Stimulated activated naive B cell treated with anti-CD40 and anti-IgM and Interleukin-4, amounts not matched to agents 10 μg/mL and 1 μg/mL and 100 μg/mL, for 72 hours (primary cell): ENCODE measurements at regions not wholly inside any gene's neighbourhood (a gene's known extent, or its start where the extent isn't known, plus 50 kb on each side); places are given as distances from the start of the nearest gene placed in this dataset.
"Not testable (repeated sequence)": the region's sequence is repeated elsewhere in the genome, so short reads cannot be mapped to it uniquely, and the experiment has no call there.

Source experiments
- ATAC-seq, 2 donors: fragments of 150-1000 bp; cut with Tn5 transposase; replicated peaks; 2 replicates each; pipeline ENCODE4 v1.10.0; 2021; ENCODE audit warnings: moderate library complexity in 1 of 2
- DNase-seq: peaks from one replicate; pipeline ENCODE4 v3.0.0; 2021
- H3K27ac Mint-ChIP-seq: one replicate; pipeline ENCODE4 v1.8.0; 2022; ENCODE audit warnings: mild to moderate bottlenecking, mixed read lengths
- H3K27me3 Mint-ChIP-seq, 2 donors: one replicate each; pipeline ENCODE4 v1.8.0; 2022; ENCODE audit warnings: mixed read lengths in 2 of 2
- H3K36me3 Mint-ChIP-seq, 2 donors: one replicate each; pipeline ENCODE4 v1.8.0; 2022; ENCODE audit warnings: mixed read lengths in 2 of 2, mild to moderate bottlenecking in 1 of 2
- H3K4me1 Mint-ChIP-seq, 2 donors: one replicate each; pipeline ENCODE4 v1.8.0; 2022; ENCODE audit warnings: mixed read lengths in 2 of 2, mild to moderate bottlenecking in 1 of 2
- H3K4me3 Mint-ChIP-seq, 2 donors: one replicate each; pipeline ENCODE4 v1.8.0; 2022; ENCODE audit warnings: mild to moderate bottlenecking in 2 of 2, mixed read lengths in 2 of 2, moderate library complexity in 1 of 2
- H3K9me3 Mint-ChIP-seq, 2 donors: one replicate each; pipeline ENCODE4 v1.8.0; 2022; ENCODE audit warnings: mixed read lengths in 2 of 2, mild to moderate bottlenecking in 1 of 2

- Mint-ChIP-seq H3K4me3 (no peak overlapping the region), H3K27me3 (no peaks in the 10 kb centered on the region), H3K36me3 (peaks cover 10 to 26% of the 10 kb centered on the region in 2 donors), H3K4me1 (no peaks in the 10 kb centered on the region), H3K9me3 (no peaks in the 10 kb centered on the region), H3K27ac (no peak overlapping the region)
- DNase-seq (no peak), ATAC-seq (no peak)
These were observed 110.2 kb upstream of the STX18 start for GRCh38 chr4:4651811-4652755.

GRCh38 chr4:4647041-4647440 is 105.2 kb upstream of the STX18 start:
- no peak for DNase-seq
- Mint-ChIP-seq H3K27me3 (no peaks in the 10 kb centered on the region), H3K27ac (no peak overlapping the region), H3K9me3 (no peaks in the 10 kb centered on the region), H3K4me3 (no peak overlapping the region), H3K4me1 (no peaks in the 10 kb centered on the region), H3K36me3 (peaks cover 6 to 16% of the 10 kb centered on the region in 2 donors)
- no peak for ATAC-seq

- no peaks in the 10 kb centered on the region for H3K4me1 Mint-ChIP-seq
- H3K9me3 Mint-ChIP-seq, result no peaks in the 10 kb centered on the region
- peaks cover 6 to 15% of the 10 kb centered on the region in 2 donors for H3K36me3 Mint-ChIP-seq
- no peak overlapping the region for H3K4me3 Mint-ChIP-seq
- H3K27ac Mint-ChIP-seq, result no peak overlapping the region
- no peaks in the 10 kb centered on the region for H3K27me3 Mint-ChIP-seq
- no peak for ATAC-seq
- no peak for DNase-seq
These were observed 103.9 kb upstream of the STX18 start for GRCh38 chr4:4645743-4646142.

GRCh38 chr4:4644277-4644676 is 102.4 kb upstream of the STX18 start:
- not testable (repeated sequence) for H3K9me3 Mint-ChIP-seq, H3K27ac Mint-ChIP-seq, ATAC-seq, DNase-seq, H3K27me3 Mint-ChIP-seq, H3K4me3 Mint-ChIP-seq, H3K4me1 Mint-ChIP-seq
- H3K36me3 Mint-ChIP-seq, result peaks cover 2 to 12% of the 10 kb centered on the region in 2 donors

GRCh38 chr4:4643743-4644142 is 101.9 kb upstream of the STX18 start:
- H3K4me3 Mint-ChIP-seq, ATAC-seq, DNase-seq, H3K4me1 Mint-ChIP-seq, H3K27me3 Mint-ChIP-seq, H3K27ac Mint-ChIP-seq: not testable (repeated sequence)
- Mint-ChIP-seq H3K36me3 (peaks cover 6 to 17% of the 10 kb centered on the region in 2 donors), H3K9me3 (peaks cover 9 to 11% of the 10 kb centered on the region in 2 donors)

- H3K27me3 Mint-ChIP-seq, result no peaks in the 10 kb centered on the region
- peaks cover 0 to 9% of the 10 kb centered on the region in 2 donors for H3K4me1 Mint-ChIP-seq
- no peak for ATAC-seq
- H3K36me3 Mint-ChIP-seq, result peaks cover 8 to 18% of the 10 kb centered on the region in 2 donors
- no peak overlapping the region for H3K4me3 Mint-ChIP-seq
- no peak for DNase-seq
- H3K9me3 Mint-ChIP-seq, result peaks cover 9 to 11% of the 10 kb centered on the region in 2 donors
- H3K27ac Mint-ChIP-seq, result no peak overlapping the region
These were observed 101.5 kb upstream of the STX18 start for GRCh38 chr4:4643306-4643705.

- Mint-ChIP-seq H3K4me1 (peaks cover 1 to 9% of the 10 kb centered on the region in 2 donors), H3K9me3 (peaks cover 9 to 11% of the 10 kb centered on the region in 2 donors)
- ATAC-seq, result no peak
These were observed 100.7 kb upstream of the STX18 start for GRCh38 chr4:4642496-4643000.

GRCh38 chr4:4641661-4642495 is 100.0 kb upstream of the STX18 start:
- peaks cover 8 to 25% of the 10 kb centered on the region in 2 donors for H3K36me3 Mint-ChIP-seq
- DNase-seq (no peak), ATAC-seq (no peak)
- peaks cover 2 to 9% of the 10 kb centered on the region in 2 donors for H3K4me1 Mint-ChIP-seq
- H3K4me3 Mint-ChIP-seq, result no peak overlapping the region
- H3K27me3 Mint-ChIP-seq, result no peaks in the 10 kb centered on the region
- H3K9me3 Mint-ChIP-seq, result peaks cover 9 to 11% of the 10 kb centered on the region in 2 donors
- H3K27ac Mint-ChIP-seq, result no peak overlapping the region

More at GRCh38 chr4:4642496-4643000, 100.7 kb upstream of the STX18 start:
- Mint-ChIP-seq H3K36me3 (peaks cover 8 to 24% of the 10 kb centered on the region in 2 donors), H3K27ac (no peak overlapping the region), H3K27me3 (no peaks in the 10 kb centered on the region), H3K4me3 (no peak overlapping the region)
- no peak for DNase-seq

GRCh38 chr4:4641254-4641653 is 99.4 kb upstream of the STX18 start:
- Mint-ChIP-seq H3K36me3 (peaks cover 11 to 30% of the 10 kb centered on the region in 2 donors), H3K9me3 (peaks cover 9 to 11% of the 10 kb centered on the region in 2 donors)

GRCh38 chr4:4640692-4641091 is 98.8 kb upstream of the STX18 start:
- Mint-ChIP-seq H3K27me3 (no peaks in the 10 kb centered on the region), H3K4me1 (peaks cover 2 to 9% of the 10 kb centered on the region in 2 donors), H3K4me3 (no peak overlapping the region), H3K9me3 (peaks cover 9 to 11% of the 10 kb centered on the region in 2 donors), H3K27ac (no peak overlapping the region), H3K36me3 (peaks cover 13 to 29% of the 10 kb centered on the region in 2 donors)
- no peak for DNase-seq
- no peak for ATAC-seq

More at GRCh38 chr4:4641254-4641653, 99.4 kb upstream of the STX18 start:
- DNase-seq (no peak), ATAC-seq (no peak)
- no peaks in the 10 kb centered on the region for H3K27me3 Mint-ChIP-seq
- no peak overlapping the region for H3K4me3 Mint-ChIP-seq
- peaks cover 2 to 9% of the 10 kb centered on the region in 2 donors for H3K4me1 Mint-ChIP-seq
- no peak overlapping the region for H3K27ac Mint-ChIP-seq

GRCh38 chr4:4639370-4639769 is 97.5 kb upstream of the STX18 start:
- H3K4me1 Mint-ChIP-seq, result peaks cover 2 to 9% of the 10 kb centered on the region in 2 donors
- H3K9me3 Mint-ChIP-seq, result peaks cover 10 to 11% of the 10 kb centered on the region in 2 donors
- ATAC-seq (no peak), DNase-seq (no peak)
- no peak overlapping the region for H3K4me3 Mint-ChIP-seq
- no peak overlapping the region for H3K27ac Mint-ChIP-seq
- H3K27me3 Mint-ChIP-seq, result no peaks in the 10 kb centered on the region
- H3K36me3 Mint-ChIP-seq, result peaks cover 13 to 32% of the 10 kb centered on the region in 2 donors

GRCh38 chr4:4637710-4638109 is 95.9 kb upstream of the STX18 start:
- H3K27ac Mint-ChIP-seq, result no peak overlapping the region
- H3K36me3 Mint-ChIP-seq, result peaks cover 16 to 40% of the 10 kb centered on the region in 2 donors
- DNase-seq (no peak), ATAC-seq (no peak)
- no peak overlapping the region for H3K4me3 Mint-ChIP-seq
- no peaks in the 10 kb centered on the region for H3K27me3 Mint-ChIP-seq
- H3K4me1 Mint-ChIP-seq, result peaks cover 2 to 9% of the 10 kb centered on the region in 2 donors
- peaks cover 10 to 11% of the 10 kb centered on the region in 2 donors for H3K9me3 Mint-ChIP-seq

- DNase-seq, result no peak
- no peak for ATAC-seq
- Mint-ChIP-seq H3K27ac (no peak overlapping the region), H3K9me3 (peaks cover 1 to 2% of the 10 kb centered on the region in 2 donors), H3K4me3 (no peak overlapping the region), H3K4me1 (peaks cover under 1 to 2% of the 10 kb centered on the region in 2 donors), H3K27me3 (no peaks in the 10 kb centered on the region), H3K36me3 (peaks cover 10 to 33% of the 10 kb centered on the region in 2 donors)
These were observed 91.6 kb upstream of the STX18 start for GRCh38 chr4:4633431-4633830.

GRCh38 chr4:4631150-4631549 is 89.3 kb upstream of the STX18 start:
- ATAC-seq, result no peak
- no peaks in the 10 kb centered on the region for H3K27me3 Mint-ChIP-seq
- H3K36me3 Mint-ChIP-seq, result peaks cover 7 to 22% of the 10 kb centered on the region in 2 donors
- H3K4me3 Mint-ChIP-seq, result no peak overlapping the region
- H3K27ac Mint-ChIP-seq, result no peak overlapping the region
- H3K9me3 Mint-ChIP-seq, result peaks cover 1 to 4% of the 10 kb centered on the region in 2 donors
- no peaks in the 10 kb centered on the region for H3K4me1 Mint-ChIP-seq
- DNase-seq, result no peak
